CD4-positive, alpha-beta T cell treated with Interleukin-21 for 1 hour (primary cell): ENCODE measurements at regions not wholly inside any gene's neighbourhood (a gene's known extent, or its start where the extent isn't known, plus 50 kb on each side); places are given as distances from the start of the nearest gene placed in this dataset.

Experiments used
- DNase-seq: peaks from one replicate; pipeline ENCODE4 v3.0.0-alpha.2; 2020

- no peak for DNase-seq
These were observed 132.2 kb upstream of the AGA start for GRCh38 chr4:177574446-177574845.

GRCh38 chr4:177579649-177580048 lies 137.4 kb upstream of the AGA start:
- no peak for DNase-seq

- no peak for DNase-seq
These were observed 140.8 kb upstream of the AGA start for GRCh38 chr4:177582992-177583391.

- no peak for DNase-seq
These were observed 145.8 kb upstream of the AGA start for GRCh38 chr4:177587989-177588388.

GRCh38 chr4:177595386-177595785 lies 153.1 kb upstream of the AGA start:
- DNase-seq = no peak

- DNase-seq = no peak
These were observed 153.8 kb upstream of the AGA start for GRCh38 chr4:177596035-177596434.

- no peak for DNase-seq
These were observed 154.8 kb upstream of the AGA start for GRCh38 chr4:177596991-177597390.

- no peak for DNase-seq
These were observed 163.0 kb upstream of the AGA start for GRCh38 chr4:177605252-177605651.

- DNase-seq = no peak
These were observed 164.9 kb upstream of the AGA start for GRCh38 chr4:177607111-177607573.

GRCh38 chr4:177611974-177612664 lies 169.9 kb upstream of the AGA start:
- no peak for DNase-seq

- DNase-seq = no peak
These were observed 170.4 kb upstream of the AGA start for GRCh38 chr4:177612684-177613083.

- DNase-seq = no peak
These were observed 190.2 kb upstream of the AGA start for GRCh38 chr4:177632481-177632880.

- DNase-seq = no peak
These were observed 196.6 kb upstream of the AGA start for GRCh38 chr4:177638871-177639270.

- DNase-seq = no peak
These were observed 198.6 kb upstream of the AGA start for GRCh38 chr4:177640864-177641263.

- no peak for DNase-seq
These were observed 218.0 kb upstream of the AGA start for GRCh38 chr4:177660223-177660622.

- DNase-seq = no peak
These were observed 225.4 kb upstream of the AGA start for GRCh38 chr4:177667687-177668086.

GRCh38 chr4:177671387-177671786 lies 229.2 kb upstream of the AGA start:
- no peak for DNase-seq

GRCh38 chr4:177671845-177672244 lies 229.6 kb upstream of the AGA start:
- no peak for DNase-seq

GRCh38 chr4:177673985-177674489 lies 231.8 kb upstream of the AGA start:
- DNase-seq = no peak

- no peak for DNase-seq
These were observed 238.1 kb upstream of the AGA start for GRCh38 chr4:177680308-177680707.

GRCh38 chr4:177681902-177682301 lies 239.7 kb upstream of the AGA start:
- no peak for DNase-seq

- no peak for DNase-seq
These were observed 244.9 kb upstream of the AGA start for GRCh38 chr4:177687117-177687516.

- DNase-seq = no peak
These were observed 250.7 kb upstream of the AGA start for GRCh38 chr4:177692907-177693306.

GRCh38 chr4:177696438-177696966 lies 254.3 kb upstream of the AGA start:
- DNase-seq = no peak
